ENCODE measurements at regions not wholly inside any gene's neighbourhood (a gene's known extent, or its start where the extent isn't known, plus 50 kb on each side); places are given as distances from the start of the nearest gene placed in this dataset.
A peak's percentile ranks its signal among the peaks of the same experiment; 100 is the strongest.

GRCh38 chr3:66662894-66663293 lies 162.1 kb upstream of the LRIG1 start:
- no peaks in the 10 kb centered on the region for H3K27me3 ChIP-seq
- H3K36me3 ChIP-seq, result no peaks in the 10 kb centered on the region
- no peak for TF ChIP-seq CTCF (IDR thresholded peaks at IDR 0.05)
- no peaks in the 10 kb centered on the region for H3K9me3 ChIP-seq
- intact Hi-C loops (cut with DNase I), result no loop called here
- H3K27ac ChIP-seq, result no peak overlapping the region
- FAIRE-seq, result no peak
- no peaks in the 10 kb centered on the region for H3K4me1 ChIP-seq
- no peak overlapping the region for H3K4me3 ChIP-seq
- ATAC-seq, result peak in 1 of 4 donors; percentile 56
- 77 to 87% methylated on average over 6 of the region's 6 CpGs for WGBS, 2 donors
- DNase-seq, result no peak

GRCh38 chr3:66665021-66665695 lies 164.3 kb upstream of the LRIG1 start:
- ATAC-seq (no peak), FAIRE-seq (no peak), DNase-seq (no peak)
- no peak for TF ChIP-seq CTCF (IDR thresholded peaks at IDR 0.05)
- Histone ChIP-seq H3K27ac (no peak overlapping the region), H3K27me3 (no peaks in the 10 kb centered on the region), H3K4me1 (no peaks in the 10 kb centered on the region), H3K36me3 (no peaks in the 10 kb centered on the region), H3K4me3 (no peak overlapping the region), H3K9me3 (no peaks in the 10 kb centered on the region)
- intact Hi-C loops (cut with DNase I), result no loop called here
- WGBS, 2 donors, result 88 to 95% methylated on average over 5 of the region's 5 CpGs

GRCh38 chr3:66666362-66666761 lies 165.5 kb upstream of the LRIG1 start:
- intact Hi-C loops (cut with DNase I), result no loop called here
- Histone ChIP-seq H3K9me3 (no peaks in the 10 kb centered on the region), H3K36me3 (no peaks in the 10 kb centered on the region), H3K4me3 (no peak overlapping the region), H3K27ac (no peak overlapping the region), H3K27me3 (no peaks in the 10 kb centered on the region), H3K4me1 (no peaks in the 10 kb centered on the region)
- no peak for FAIRE-seq
- TF ChIP-seq CTCF (IDR thresholded peaks at IDR 0.05), result no peak
- DNase-seq, result no peak
- ATAC-seq, result no peak

GRCh38 chr3:66667263-66667662 lies 166.4 kb upstream of the LRIG1 start:
- no peak for FAIRE-seq
- 32 to 40% methylated on average over 1 of the region's 1 CpG for WGBS, 2 donors

More at GRCh38 chr3:66667263-66667662, 166.4 kb upstream of the LRIG1 start:
- Histone ChIP-seq H3K27me3 (no peaks in the 10 kb centered on the region), H3K27ac (no peak overlapping the region), H3K36me3 (no peaks in the 10 kb centered on the region), H3K4me1 (no peaks in the 10 kb centered on the region), H3K9me3 (no peaks in the 10 kb centered on the region), H3K4me3 (no peak overlapping the region)
- no peak for TF ChIP-seq CTCF (IDR thresholded peaks at IDR 0.05)
- ATAC-seq (no peak), DNase-seq (no peak)
- intact Hi-C loops (cut with DNase I), result no loop called here
